OCI-LY7 (cell line): ENCODE measurements at regions not wholly inside any gene's neighbourhood (a gene's known extent, or its start where the extent isn't known, plus 50 kb on each side); places are given as distances from the start of the nearest gene placed in this dataset.

Experiments
- BruUV-seq: library from RNA; stranded (reverse); fragments of 400-500 nt; replicated peaks from 2 replicates; lab custom pipeline; 2021; lab: Mats Ljungman, UMichigan
- CTCF ChIA-PET: fragments of 300-600 bp; sonication (Branson Sonifier 250); formaldehyde crosslinking; loops from one replicate; lab custom pipeline; 2022; ENCODE audit warnings: antibody characterized with exemption; ENCODE audit not compliant: unreplicated experiment; lab: Charles Lee
- POLR2A ChIA-PET: fragments of 300-600 bp; sonication (Branson Sonifier 250); formaldehyde crosslinking; loops from one replicate; lab custom pipeline; 2022; ENCODE audit warnings: antibody characterized with exemption; lab: Charles Lee
- DNase-seq: peaks from one replicate; pipeline ENCODE4 v3.0.0-alpha.2; 2015; ENCODE audit warnings: low spot score
- H2AFZ ChIP-seq: fragments of 200-600 bp; sonication (generic), shearing (Covaris generic); 2 replicates; pipeline ENCODE4 v1.6.1; 2014; ENCODE audit warnings: mild to moderate bottlenecking, antibody characterized with exemption, low read length, moderate library complexity
- H3K27ac ChIP-seq: fragments of 200-600 bp; sonication (generic); 2 replicates; pipeline ENCODE4 v1.5.1; 2014; ENCODE audit warnings: mixed run types, low read depth, mild to moderate bottlenecking, moderate library complexity, low read length, inconsistent platforms; ENCODE audit not compliant: poor library complexity, severe bottlenecking
- H3K36me3 ChIP-seq: fragments of 200-600 bp; sonication (generic); 2 replicates; pipeline ENCODE4 v1.6.1; 2014; ENCODE audit warnings: mild to moderate bottlenecking, antibody characterized with exemption, low read length, moderate library complexity, mixed read lengths; ENCODE audit not compliant: insufficient read depth
- H3K4me1 ChIP-seq: fragments of 200-600 bp; sonication (generic); 2 replicates; pipeline ENCODE4 v1.5.1; 2014; ENCODE audit warnings: mild to moderate bottlenecking, low read length; ENCODE audit not compliant: insufficient read depth, poor library complexity, severe bottlenecking
- H3K4me2 ChIP-seq: fragments of 200-600 bp; sonication (generic); 2 replicates; pipeline ENCODE4 v1.6.1; 2014; ENCODE audit warnings: mild to moderate bottlenecking, low read length
- H3K4me3 ChIP-seq: fragments of 200-600 bp; sonication (generic); 2 replicates; pipeline ENCODE4 v1.5.1; 2014; ENCODE audit warnings: mild to moderate bottlenecking, low read depth, low read length; ENCODE audit not compliant: poor library complexity, severe bottlenecking
- H3K79me2 ChIP-seq: fragments of 200-600 bp; sonication (generic); 2 replicates; pipeline ENCODE4 v1.6.1; 2016; ENCODE audit warnings: low read depth, mild to moderate bottlenecking, low read length, moderate library complexity, mixed read lengths; ENCODE audit not compliant: insufficient read depth
- H3K9me2 ChIP-seq: fragments of 200-600 bp; sonication (generic); 2 replicates; pipeline ENCODE4 v1.6.1; 2016; ENCODE audit warnings: mild to moderate bottlenecking, low read length, mixed read lengths; ENCODE audit not compliant: insufficient read depth
- H3K9me3 ChIP-seq: fragments of 200-600 bp; sonication (generic); 2 replicates; pipeline ENCODE4 v1.6.1; 2014; ENCODE audit warnings: mild to moderate bottlenecking, mixed run types, low read length, mixed read lengths
- H4K20me1 ChIP-seq: fragments of 200-600 bp; sonication (generic); 2 replicates; pipeline ENCODE4 v1.6.1; 2014; ENCODE audit warnings: mild to moderate bottlenecking, antibody characterized with exemption, low read length, moderate library complexity, mixed read lengths; ENCODE audit not compliant: insufficient read depth
- EZH2phosphoT487 ChIP-seq: fragments of 200-600 bp; sonication (generic); IDR thresholded peaks from 2 replicates; pipeline ENCODE4 v1.6.1; 2018; ENCODE audit warnings: low read depth, borderline replicate concordance, mild to moderate bottlenecking, mixed run types, antibody characterized with exemption, low read length, moderate library complexity, mixed read lengths
- intact Hi-C: fragments of 100-400 bp; cut with micrococcal nuclease; formaldehyde crosslinking; loops from one replicate; pipeline ENCODE4 v1.10.0; 2022; ENCODE audit not compliant: unreplicated experiment
- TF ChIP-seq, protein P1 (sequence below): fragments of 200-600 bp; sonication (generic); conservative IDR thresholded peaks from 2 replicates; pipeline ENCODE4 v1.5.1; 2014; ENCODE audit warnings: mild to moderate bottlenecking, antibody characterized with exemption, low read length, moderate library complexity, mixed read lengths

DNA sequence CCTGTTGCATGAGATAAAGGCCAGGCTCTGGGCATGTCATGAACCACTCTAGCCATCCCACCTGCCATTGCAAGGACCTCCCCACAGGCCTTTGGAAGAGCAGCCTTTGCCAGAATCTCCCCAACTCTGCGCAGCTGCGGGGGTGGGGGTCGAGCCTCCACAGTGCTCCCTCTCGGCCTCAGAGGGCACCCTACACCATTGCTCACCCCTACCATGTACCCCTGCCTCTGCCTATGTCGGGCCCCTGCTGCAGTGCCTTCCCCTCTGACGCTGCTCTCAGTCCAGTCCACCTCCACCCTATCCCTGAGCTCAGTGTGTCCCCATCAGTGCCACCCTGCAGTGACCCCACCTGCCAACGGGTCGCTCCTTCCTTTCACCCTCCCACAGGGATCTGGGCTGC, 679.7 kb upstream of the RAB6C start:
- no peak for DNase-seq
- Histone ChIP-seq H3K9me3 (no peaks in the 10 kb centered on the region), H3K9me2 (no peaks in the 10 kb centered on the region)

DNA sequence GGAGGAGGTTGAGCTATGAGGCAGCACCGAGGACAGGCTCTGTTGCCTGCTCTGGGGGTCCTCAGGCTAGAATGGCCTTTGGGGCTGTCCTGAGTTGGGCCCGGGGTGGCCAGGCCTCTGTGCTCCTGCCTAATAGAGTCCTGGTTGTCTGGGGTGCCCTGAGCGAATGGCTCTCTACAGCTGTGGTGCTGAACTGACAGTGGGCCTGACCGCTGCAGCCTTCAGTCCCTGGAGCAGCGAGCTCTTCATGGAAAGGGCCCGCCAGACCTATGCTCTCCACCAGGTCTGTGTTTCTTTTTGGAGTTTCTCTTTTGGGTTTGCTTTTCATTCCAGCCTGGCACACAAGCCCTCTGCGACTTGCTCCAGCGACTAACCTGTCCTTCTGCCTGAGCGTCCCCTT, 679.0 kb upstream of the RAB6C start:
- TF ChIP-seq, protein P1, sequence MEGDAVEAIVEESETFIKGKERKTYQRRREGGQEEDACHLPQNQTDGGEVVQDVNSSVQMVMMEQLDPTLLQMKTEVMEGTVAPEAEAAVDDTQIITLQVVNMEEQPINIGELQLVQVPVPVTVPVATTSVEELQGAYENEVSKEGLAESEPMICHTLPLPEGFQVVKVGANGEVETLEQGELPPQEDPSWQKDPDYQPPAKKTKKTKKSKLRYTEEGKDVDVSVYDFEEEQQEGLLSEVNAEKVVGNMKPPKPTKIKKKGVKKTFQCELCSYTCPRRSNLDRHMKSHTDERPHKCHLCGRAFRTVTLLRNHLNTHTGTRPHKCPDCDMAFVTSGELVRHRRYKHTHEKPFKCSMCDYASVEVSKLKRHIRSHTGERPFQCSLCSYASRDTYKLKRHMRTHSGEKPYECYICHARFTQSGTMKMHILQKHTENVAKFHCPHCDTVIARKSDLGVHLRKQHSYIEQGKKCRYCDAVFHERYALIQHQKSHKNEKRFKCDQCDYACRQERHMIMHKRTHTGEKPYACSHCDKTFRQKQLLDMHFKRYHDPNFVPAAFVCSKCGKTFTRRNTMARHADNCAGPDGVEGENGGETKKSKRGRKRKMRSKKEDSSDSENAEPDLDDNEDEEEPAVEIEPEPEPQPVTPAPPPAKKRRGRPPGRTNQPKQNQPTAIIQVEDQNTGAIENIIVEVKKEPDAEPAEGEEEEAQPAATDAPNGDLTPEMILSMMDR, result no peak
- TF ChIP-seq EZH2phosphoT487, result no peak
- no TSS peak for BruUV-seq
- POLR2A ChIA-PET, result interaction anchor here (0.6 kb wide), 1 partner anchor 347 kb away, joined by 3 read pairs; no protein-coding TSS in a partner anchor

More for the DNA sequence above, 679.7 kb upstream of the RAB6C start:
- POLR2A ChIA-PET, result interaction anchor here (0.6 kb wide), 1 partner anchor 30 kb away, joined by 3 read pairs; no protein-coding TSS in a partner anchor
- no peaks in the 10 kb centered on the region for H3K4me1 ChIP-seq
- no peaks in the 10 kb centered on the region for H3K36me3 ChIP-seq
- no peak overlapping the region for H2AFZ ChIP-seq
- H3K4me3 ChIP-seq, result no peak overlapping the region
- no peaks in the 10 kb centered on the region for H4K20me1 ChIP-seq
- no peak overlapping the region for H3K27ac ChIP-seq
- intact Hi-C loops, result no loop called here
- TF ChIP-seq EZH2phosphoT487, result no peak
- TF ChIP-seq, protein P1, result no peak
- no TSS peak for BruUV-seq
- H3K4me2 ChIP-seq, result no peak overlapping the region
- H3K79me2 ChIP-seq, result no peaks in the 10 kb centered on the region
- CTCF ChIA-PET, result no interaction called here

DNA sequence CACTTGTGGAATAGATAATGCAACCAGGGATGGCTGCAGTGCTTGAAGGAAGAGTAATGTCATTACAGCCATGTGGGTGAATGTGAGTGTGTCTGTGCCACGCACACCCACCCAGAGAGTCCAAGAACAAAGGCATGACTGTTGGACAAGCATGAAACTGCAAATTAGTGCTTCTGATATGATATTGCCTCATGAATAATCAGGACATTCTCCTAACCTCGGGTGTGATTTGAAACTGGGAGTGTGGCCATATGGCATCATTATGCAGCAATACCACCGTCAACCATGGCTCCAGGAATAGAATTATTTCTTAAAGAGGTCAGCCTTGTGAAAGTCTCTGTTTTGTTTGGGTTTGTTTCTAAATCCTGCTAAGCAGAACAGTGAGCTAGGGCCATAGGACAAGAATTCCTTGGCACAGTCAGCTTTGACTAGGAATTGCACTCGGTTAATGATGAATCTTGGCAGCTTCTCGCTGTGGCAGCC, 678.0 kb upstream of the RAB6C start:
- Histone ChIP-seq H3K27ac (no peak overlapping the region), H3K79me2 (no peaks in the 10 kb centered on the region), H4K20me1 (no peaks in the 10 kb centered on the region), H3K4me2 (no peak overlapping the region), H3K36me3 (no peaks in the 10 kb centered on the region), H3K9me2 (no peaks in the 10 kb centered on the region), H3K9me3 (no peaks in the 10 kb centered on the region), H3K4me3 (no peak overlapping the region), H2AFZ (no peak overlapping the region), H3K4me1 (no peaks in the 10 kb centered on the region)
- BruUV-seq, result no TSS peak
- CTCF ChIA-PET, result no interaction called here
- POLR2A ChIA-PET, result interaction anchor here (0.6 kb wide), 1 partner anchor 346 kb away, joined by 3 read pairs; no protein-coding TSS in a partner anchor
- TF ChIP-seq, protein P1, result no peak
- no peak for TF ChIP-seq EZH2phosphoT487
- intact Hi-C loops, result no loop called here
- DNase-seq, result no peak

More for the DNA sequence above, 679.0 kb upstream of the RAB6C start:
- H3K4me3 ChIP-seq, result no peak overlapping the region
- CTCF ChIA-PET, result no interaction called here
- no peaks in the 10 kb centered on the region for H3K79me2 ChIP-seq
- no peaks in the 10 kb centered on the region for H3K9me2 ChIP-seq
- no peaks in the 10 kb centered on the region for H3K36me3 ChIP-seq
- H3K4me1 ChIP-seq, result no peaks in the 10 kb centered on the region
- no peak for DNase-seq
- H3K27ac ChIP-seq, result no peak overlapping the region
- H4K20me1 ChIP-seq, result no peaks in the 10 kb centered on the region
- intact Hi-C loops, result no loop called here
- no peaks in the 10 kb centered on the region for H3K9me3 ChIP-seq
- no peak overlapping the region for H3K4me2 ChIP-seq
- no peak overlapping the region for H2AFZ ChIP-seq
